GM11168 (cell line): ENCODE measurements at regions not wholly inside any gene's neighbourhood (a gene's known extent, or its start where the extent isn't known, plus 50 kb on each side); places are given as distances from the start of the nearest gene placed in this dataset.
"Not testable (repeated sequence)": the region's sequence is repeated elsewhere in the genome, so short reads cannot be mapped to it uniquely, and the experiment has no call there.

Experiments
- in situ Hi-C: fragments of 300-500 bp; cut with MboI; formaldehyde crosslinking; loops from one replicate; pipeline ENCODE4 v1.12.0; 2022; ENCODE audit warnings: low sequenced_read_pairs; ENCODE audit not compliant: unreplicated experiment

DNA sequence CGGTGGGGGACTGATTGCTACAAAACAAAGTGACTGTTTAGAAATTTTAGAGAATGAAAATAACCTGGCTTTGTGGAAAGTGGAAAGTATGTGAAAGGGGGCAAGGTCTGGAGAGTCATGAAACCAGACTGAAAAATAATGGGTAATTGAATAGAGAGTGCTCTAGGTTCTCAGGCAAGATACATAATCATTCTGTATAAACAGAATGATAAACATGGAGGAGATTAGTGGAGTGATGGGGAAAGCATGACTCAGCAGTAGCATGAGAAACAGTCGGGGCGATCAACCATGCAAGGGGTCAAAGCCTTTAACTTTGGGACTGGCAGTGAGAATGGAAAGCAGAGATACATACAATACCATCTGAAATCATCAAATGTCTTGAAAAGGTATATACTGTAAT is 332.5 kb downstream of the CCER1 start:
- in situ Hi-C loops, result no loop called here

DNA sequence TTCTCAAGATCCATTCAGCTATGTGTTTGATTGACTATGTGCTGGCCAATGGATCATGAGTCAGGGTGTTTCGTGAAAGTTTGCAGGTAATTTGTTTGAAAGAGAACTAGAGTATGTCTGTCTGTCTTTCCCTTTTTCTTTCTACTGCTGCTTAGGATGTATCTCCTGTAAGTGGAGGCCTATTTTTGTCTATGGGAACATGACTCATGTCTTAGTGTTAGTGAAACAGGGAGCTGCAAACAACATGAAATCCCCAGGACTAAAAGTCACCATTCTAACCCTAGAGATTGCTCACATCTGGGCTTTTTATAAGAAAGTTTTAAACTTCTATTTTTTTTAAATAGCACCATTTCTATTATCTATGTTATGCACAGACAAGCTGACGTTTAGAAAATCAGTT is 333.0 kb downstream of the CCER1 start:
- in situ Hi-C loops, result no loop called here

DNA sequence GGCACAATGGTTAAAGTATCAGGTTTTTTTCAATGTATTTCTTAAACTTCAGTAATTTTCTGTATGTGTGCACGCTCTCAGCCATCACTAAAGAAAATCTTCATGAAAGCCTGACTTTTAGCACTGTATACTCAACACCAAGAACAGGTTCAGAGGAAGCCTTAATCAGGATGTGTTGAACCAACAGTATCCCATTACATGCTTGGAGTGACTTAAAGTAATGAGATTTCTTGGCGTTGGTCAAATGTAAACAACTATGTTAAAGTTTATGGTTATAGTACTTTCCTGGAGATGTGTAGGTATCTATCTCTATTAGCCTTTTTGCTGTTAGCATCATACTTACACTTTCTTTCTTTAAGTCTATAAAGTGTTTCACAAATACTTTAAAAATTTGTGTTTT is 335.0 kb downstream of the CCER1 start:
- in situ Hi-C loops, result no loop called here

DNA sequence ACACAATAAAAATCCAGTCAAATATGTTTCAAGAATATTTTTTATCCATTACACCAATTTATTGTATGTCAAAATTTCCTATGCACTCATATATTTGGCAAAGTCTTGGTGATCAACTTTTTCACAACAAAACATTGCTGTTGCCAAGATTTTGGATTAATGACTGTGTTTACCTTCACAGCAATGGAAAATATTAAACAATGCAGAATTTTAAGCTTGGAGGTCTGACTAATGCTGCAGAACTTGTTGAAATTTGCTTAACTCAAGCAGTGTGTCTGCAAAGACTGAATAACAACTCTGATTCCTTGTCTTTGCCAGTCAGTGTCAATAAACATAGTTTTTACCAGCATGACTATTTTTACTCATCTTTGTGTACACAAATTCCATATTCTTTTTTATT is 336.4 kb downstream of the CCER1 start:
- in situ Hi-C loops, result no loop called here

DNA sequence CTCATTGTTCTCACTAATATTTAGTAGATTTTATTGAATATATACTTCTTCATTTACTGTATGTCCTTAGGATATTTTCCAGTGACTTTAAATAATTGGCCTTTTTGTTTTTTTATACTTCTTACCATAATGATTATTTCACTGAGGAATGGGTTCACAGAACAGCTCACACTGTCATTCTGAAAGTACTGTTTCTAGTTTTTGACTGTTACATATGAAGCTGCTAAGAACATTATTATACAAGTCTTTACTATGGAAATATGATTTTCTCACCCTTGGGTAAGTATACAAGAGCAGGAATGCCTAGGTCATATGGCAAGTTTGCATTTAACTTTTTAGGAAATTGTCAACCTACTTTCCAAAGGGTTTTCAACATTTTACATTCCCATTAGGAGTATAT is 343.1 kb downstream of the CCER1 start:
- in situ Hi-C loops, result no loop called here

DNA sequence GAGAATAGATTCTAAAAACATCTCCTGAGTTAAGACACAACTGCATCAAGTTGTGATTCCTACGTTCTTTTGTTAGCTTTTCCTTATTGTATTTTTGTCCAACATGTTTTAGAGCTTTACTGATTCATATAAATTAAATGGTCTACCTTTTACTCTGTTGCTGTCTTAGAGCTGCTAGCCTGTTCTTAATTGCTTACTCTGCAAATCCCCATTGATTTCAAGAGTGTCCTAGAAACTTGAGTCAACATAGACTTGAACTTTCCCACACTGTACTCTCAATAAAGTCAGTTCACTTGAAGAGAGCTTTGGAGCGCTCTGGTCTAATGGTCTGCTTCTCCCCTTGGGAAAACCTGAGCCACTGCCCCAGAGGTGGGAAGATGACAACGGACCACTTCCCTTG is 343.9 kb downstream of the CCER1 start:
- in situ Hi-C loops, result no loop called here

DNA sequence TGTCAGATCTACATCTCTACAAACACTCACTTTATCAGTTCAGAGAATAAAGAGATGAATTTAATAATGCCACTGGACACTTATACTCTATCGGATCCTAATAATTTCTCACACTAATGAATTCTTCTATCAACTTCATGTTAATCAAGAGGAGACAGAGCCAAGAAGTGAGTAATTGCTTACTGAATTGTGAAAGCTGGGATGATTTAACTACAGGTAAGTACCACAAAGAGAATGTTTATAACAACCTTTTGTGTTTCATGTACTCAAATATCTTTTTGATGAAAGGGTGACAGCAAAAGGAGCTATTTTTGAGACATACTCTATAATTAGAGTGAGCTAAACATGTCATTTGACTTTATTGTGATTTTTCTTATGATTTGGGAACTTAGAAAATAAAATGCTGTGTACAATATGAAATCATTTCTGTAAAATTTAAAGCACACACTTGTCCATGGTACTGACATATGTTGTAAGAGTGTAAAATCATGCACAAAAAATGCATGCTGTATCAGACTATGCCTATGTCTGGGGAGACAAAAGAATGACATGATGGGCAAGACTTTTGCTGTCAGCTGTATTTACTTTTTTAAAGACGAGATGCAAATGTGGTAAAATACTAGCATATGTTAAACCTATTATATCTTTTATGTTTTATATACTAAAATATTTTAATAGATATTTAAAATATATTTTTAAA is 361.2 kb downstream of the CCER1 start:
- in situ Hi-C loops, result no loop called here

DNA sequence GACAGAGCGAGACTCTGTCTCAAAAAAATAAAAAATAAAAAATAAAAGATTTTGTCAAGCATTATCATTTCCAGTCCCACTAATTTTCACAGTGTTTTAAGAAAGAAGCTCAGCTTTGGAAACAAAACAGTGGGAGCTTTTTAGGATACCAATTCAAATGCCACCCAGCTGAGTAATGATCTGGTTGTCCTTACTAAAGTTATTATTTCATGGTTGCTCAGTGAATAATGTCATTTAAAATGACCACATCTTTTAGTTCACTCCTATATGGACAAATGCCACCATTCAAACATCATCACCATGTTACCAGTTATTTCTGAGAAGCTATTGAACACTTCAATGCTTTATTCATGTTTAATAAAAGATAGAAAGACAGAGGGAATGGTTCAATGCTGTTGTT is 365.0 kb downstream of the CCER1 start:
- in situ Hi-C loops, result no loop called here

DNA sequence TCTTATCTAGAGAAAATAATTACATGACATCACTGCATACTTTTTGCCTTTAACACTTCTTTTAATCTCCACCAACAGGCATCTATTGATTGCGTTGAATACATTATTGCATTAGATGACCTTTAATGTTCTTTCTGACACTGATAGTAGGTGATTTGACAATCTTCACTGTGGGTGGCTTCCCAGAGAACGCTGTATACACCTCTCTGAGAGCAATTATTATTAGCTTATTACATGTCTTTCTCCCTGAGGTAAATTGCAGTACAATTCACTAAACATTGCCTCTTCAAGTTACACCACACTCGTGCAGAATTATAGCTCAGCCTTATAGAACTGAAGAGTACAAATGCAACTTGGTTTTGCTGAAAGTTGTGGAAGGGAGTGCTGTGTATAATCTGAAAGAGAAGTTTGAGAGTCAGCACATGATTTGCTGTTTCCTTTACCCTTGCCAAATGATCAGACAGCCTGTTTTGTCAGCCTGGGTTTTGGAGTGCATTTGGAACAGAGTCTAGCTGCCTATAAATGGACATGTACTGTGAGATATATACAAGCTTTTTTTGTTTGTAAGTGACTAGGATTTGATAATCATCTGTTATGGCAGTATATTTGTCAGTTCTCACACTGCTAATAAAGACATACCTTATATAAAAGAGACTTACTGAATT is 369.2 kb downstream of the CCER1 start:
- in situ Hi-C loops, result no loop called here

DNA sequence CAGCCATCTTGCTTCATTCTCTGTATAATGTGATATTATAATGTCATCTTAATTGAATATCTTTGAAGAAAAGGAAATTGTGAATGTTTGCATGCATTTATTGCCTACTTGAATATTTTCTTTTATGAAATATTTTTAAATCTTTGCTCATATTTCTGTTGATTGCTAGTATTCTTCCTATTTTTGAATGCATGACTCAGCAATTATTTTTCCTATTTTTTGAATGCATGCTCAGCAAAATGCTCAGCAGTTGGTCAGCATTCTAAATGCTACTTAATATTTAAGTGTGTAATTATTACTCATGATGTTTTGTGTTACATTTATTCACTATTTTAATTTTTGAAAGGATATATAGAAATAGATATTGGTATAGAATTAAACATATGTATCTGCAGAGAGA is 378.3 kb downstream of the CCER1 start:
- in situ Hi-C loops, result no loop called here

DNA sequence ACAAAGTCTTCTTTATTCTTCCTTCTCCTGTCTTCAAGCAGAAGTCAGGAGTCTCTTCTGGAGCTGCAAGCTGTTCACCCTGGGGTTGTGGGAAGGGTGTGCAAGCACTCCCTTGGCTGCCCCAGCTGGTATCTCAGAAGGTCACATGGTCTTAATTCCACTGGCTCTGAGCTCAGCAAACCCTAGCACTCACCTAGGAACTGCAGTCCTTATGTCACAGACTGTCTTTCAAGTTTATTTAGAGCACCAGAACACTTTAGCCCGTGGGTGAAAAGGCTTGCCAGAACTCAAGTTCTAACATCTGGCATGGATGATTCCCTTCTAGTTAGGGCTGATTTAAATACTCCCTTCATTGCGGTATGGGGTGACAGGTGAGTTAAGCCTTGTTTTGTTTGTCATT is 379.0 kb downstream of the CCER1 start:
- in situ Hi-C loops, result no loop called here

DNA sequence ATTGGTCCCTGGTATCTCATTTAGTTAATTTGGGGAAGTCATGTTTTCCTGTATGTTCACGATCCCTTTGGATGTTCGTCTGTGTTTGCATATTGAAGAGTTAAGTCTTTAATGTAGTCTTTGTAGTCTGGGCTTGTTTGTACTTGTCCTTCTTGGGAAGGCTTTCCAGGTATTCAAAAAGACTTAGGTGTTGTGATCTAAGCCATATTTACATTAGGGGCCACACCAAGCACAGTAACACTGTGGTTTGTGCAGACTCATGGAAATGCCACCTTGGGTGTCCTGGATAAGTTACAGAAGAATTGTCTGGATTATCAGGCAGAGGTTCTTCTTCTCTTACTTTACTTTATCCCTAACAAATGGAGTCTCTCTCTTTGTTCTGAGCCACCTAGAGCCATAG is 380.3 kb downstream of the CCER1 start:
- in situ Hi-C loops, result no loop called here

DNA sequence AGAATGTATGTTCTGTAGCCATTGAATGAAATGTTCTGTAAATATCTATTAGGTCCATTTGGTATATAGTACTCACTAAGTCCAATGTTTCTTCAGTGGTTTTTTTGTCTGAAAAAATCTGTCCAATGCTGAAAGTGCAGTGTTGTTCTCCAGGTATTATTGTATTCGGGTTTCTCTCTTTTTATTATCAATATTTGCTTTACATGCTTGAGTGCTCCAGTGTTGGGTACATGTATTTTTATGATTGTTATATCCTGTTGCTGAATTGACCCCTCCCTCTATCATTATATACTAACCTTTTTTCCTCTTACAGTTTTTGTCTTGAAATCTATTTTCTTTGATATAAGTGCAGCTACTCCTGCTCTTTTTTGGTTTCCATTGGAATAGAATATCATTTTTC is 382.2 kb downstream of the CCER1 start:
- in situ Hi-C loops, result no loop called here

DNA sequence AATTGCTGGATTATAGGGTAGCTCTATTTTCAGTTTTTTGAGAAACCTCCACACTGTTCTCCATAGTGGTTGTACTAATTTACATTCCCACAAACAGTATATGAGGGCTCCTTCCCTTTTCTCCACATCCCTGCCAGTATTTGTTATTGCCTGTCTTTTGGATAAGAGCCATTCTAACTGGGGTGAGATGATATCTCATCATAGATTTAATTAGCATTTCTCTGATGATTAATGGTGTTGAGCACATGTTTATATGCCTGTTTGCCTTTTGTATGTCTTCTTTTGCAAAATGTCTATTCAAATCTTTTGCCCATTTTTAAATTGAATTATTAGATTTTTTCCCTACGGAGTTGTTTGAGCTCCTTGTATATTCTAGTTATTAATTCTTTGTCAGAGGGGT is 385.3 kb downstream of the CCER1 start:
- in situ Hi-C loops, result no loop called here

DNA sequence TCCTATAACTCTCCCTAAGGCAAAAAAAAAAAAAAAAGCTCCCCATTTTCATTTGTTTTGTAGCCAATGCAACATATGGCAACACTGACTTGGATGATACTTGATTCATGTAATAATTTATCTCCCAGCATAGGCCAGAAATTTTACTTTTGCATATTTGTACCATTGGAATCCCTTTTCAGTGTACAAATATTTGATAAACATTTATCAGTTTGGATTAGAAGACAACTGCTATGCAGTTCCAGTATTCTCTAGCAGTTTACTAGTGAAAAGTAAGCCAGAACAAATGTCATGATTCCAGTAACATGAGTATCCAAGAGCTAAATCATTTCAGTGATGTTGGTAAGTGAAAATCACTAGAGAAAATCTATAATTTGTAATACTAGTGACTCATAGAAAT is 392.3 kb downstream of the CCER1 start:
- in situ Hi-C loops, result no loop called here

DNA sequence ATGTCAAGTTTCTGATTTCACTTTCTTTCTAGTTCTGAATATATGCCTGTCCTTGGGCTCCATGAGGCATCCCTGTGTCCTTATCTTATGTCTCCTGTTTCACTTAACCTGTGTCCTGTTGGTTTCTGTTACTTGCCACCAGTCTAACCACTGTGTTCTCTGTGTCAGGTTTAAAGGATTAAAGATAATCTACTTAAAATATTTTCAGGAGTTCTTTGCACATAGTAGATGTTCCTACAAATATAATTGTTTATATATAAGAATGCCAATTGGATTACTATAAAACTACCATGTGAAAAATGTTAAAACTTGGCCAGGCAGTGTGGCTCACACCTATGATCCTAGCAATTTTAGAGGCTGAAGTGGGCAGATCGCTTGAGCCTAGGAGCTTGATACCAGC is 406.4 kb downstream of the CCER1 start:
- in situ Hi-C loops, result no loop called here

DNA sequence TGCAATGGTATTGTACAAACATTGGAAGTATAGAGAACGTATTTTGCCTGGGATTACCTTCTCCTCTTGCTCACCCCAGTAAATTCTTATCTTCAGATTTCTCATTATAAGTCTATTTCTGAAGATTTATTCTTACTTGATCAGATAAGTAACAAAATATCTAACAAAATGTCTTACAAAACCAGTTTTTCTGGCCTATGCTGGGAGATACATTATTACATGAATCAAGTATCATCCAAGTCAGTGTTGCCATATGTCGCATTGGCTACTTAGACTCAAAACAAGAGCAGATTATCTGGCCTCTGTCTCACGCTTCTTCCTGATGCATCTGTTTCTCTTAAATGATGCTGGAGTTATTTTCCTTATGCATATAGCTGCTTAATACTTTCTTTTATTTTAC is 408.5 kb downstream of the CCER1 start:
- in situ Hi-C loops, result no loop called here

DNA sequence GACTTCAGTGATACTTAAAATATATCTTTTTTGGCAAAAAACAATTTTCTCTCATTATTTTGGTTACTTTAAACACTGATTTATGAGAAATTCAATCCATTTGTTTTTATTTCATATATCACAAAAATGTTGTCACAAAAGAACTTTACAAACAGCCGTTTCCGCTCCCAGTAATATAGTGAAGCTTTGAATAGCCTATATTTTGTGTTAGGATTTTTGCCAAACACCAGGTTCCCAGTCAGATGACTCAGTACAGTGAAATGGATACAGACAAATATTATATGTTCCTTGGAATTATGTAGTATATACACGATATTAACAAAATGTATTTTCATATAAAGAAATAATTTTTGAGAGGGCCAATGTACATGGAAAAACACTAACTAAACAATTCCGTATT is 411.1 kb downstream of the CCER1 start:
- in situ Hi-C loops, result no loop called here

DNA sequence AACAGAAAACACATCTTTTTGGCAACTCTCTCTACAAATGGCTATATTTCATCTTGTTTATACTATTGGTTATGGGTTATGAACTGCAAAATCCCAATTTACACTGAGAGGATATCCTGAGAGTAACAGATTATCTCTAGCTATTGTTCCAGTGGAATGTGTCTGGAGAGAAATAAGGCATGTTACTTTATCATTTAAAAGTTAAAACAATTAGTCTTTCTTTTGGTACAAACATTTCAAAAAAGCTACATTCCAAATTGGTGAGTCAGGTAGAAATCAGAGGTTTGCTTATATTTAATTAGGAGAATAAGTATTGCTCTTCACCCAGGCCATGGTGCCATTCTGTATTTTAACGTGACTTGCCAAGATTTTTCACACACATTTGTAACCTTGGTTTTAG is 411.6 kb downstream of the CCER1 start:
- in situ Hi-C loops, result no loop called here

DNA sequence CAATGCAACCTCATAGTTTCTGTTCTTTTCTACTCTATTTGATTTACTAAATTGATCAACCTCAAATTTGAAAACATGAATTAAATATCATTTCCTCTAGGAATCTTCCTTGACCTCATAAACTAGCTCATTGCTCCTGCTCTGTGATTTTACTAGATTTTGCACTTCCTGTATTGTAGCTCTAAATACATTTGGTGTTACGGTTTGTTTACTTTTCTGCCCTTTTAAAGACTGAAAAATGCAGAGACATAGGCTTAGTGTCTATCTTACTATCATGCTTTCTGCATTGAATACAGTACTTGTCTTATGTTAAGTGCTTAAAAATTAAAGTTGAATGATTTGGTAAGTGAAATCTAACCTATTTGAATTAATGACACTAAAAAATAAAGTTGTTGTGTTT is 412.1 kb downstream of the CCER1 start:
- in situ Hi-C loops, result not testable (repeated sequence)

DNA sequence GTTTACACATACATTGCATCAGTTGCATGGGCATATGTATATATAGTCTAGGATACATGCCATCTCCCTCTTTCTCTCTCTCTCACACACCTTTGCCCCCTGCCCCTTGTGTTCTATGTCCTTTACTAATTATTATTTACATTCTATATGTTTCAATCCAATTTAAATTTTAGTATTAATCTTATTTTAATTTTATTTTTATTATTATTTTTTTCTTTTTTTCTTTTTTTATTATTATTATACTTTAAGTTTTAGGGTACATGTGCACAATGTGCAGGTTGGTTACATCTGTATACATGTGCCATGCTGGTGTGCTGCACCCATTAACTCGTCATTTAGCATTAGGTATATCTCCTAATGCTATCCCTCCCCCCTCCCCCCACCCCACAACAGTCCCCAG is 421.1 kb downstream of the CCER1 start:
- in situ Hi-C loops, result not testable (repeated sequence)

DNA sequence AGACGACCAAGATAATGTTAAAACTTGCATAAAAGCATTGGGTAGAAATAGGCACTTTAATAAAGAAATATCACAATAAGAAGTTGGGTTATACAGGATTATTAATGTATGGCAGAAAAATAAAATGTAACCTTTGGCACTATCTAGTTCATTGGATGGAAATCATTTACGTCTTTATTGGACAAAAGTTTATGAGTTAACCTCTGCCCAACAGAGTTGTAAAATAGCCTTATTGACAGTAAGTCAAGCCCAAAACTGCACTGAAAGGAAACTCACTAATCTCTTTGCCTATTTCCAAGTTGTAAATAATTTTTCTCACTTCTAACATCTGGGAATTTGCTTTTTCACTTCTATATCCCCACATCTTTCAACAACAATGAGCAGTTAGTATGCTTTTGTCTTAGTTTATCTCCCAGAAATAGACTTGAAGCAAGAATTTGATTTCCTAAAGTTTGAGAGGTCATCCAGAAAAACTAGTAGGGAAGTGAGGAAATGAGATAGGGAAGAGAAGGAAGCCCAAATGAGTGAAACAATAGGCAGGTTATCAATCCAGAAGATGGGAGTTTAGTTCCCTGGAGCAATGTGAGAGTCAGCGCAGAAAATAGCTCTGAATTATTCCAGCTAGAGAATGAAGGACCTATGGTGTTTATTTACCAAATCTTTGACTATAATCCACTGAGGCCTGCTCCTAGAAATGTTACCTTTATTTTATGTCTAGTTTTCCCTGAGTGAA is 434.8 kb downstream of the CCER1 start:
- in situ Hi-C loops, result no loop called here
